Gastroesophageal sphincter (tissue), 4 donors: ENCODE measurements at regions not wholly inside any gene's neighbourhood (a gene's known extent, or its start where the extent isn't known, plus 50 kb on each side); places are given as distances from the start of the nearest gene placed in this dataset.
A peak's percentile ranks its signal among the peaks of the same experiment; 100 is the strongest.

Source experiments
- ATAC-seq: fragments of 150-250 bp; one replicate; pipeline ENCODE4 v1.9.1; 2016; ENCODE audit warnings: mild to moderate bottlenecking, moderate library complexity
- H3K27ac ChIP-seq, 4 donors: fragments of 200-600 bp; sonication (generic) in 3 of 4; 1 replicate in 3 of 4; 2 replicates in 1 of 4; pipeline ENCODE4 v1.5.1; 2016 to 2019
- H3K27me3 ChIP-seq: fragments of 200-600 bp; sonication (generic); one replicate; pipeline ENCODE4 v1.5.1; 2019
- H3K36me3 ChIP-seq, 2 donors: fragments of 200-600 bp; sonication (generic); one replicate each; pipeline ENCODE4 v1.5.1; 2019; ENCODE audit warnings: control low read depth in 1 of 2
- H3K4me1 ChIP-seq, 3 donors: fragments of 200-600 bp; sonication (generic); 1 replicate in 2 of 3; 2 replicates in 1 of 3; pipeline ENCODE4 v1.5.1; 2016 to 2019; ENCODE audit warnings: control low read depth in 2 of 3
- H3K4me3 ChIP-seq, 2 donors: fragments of 200-600 bp; sonication (generic); one replicate each; pipeline ENCODE4 v1.5.1; 2019; ENCODE audit warnings: mild to moderate bottlenecking in 1 of 2, moderate library complexity in 1 of 2
- H3K9me3 ChIP-seq, 3 donors: fragments of 200-600 bp; sonication (generic); one replicate each; pipeline ENCODE4 v1.5.1; 2017 to 2019; ENCODE audit warnings: control low read depth in 2 of 3
- CTCF ChIP-seq, 4 experiments: fragments of 200-600 bp in 2 of 4; fragments of 450-650 bp in 2 of 4; sonication (generic) in 1 of 4; IDR thresholded peaks; one replicate each; pipeline ENCODE4 v1.5.1; 2017 to 2019; ENCODE audit warnings: antibody characterized with exemption in 4 of 4, mild to moderate bottlenecking in 2 of 4, moderate library complexity in 2 of 4
- EP300 ChIP-seq: sonication (generic); formaldehyde crosslinking; IDR thresholded peaks from one replicate; pipeline ENCODE4 v1.6.1; 2017; ENCODE audit warnings: antibody characterized with exemption, mild to moderate bottlenecking
- POLR2A ChIP-seq, 2 donors: fragments of 450-650 bp; IDR thresholded peaks; one replicate each; pipeline ENCODE4 v1.6.1; 2017; ENCODE audit warnings: antibody characterized with exemption in 2 of 2, mild to moderate bottlenecking in 2 of 2, moderate library complexity in 1 of 2
- POLR2AphosphoS5 ChIP-seq: sonication (generic); formaldehyde crosslinking; IDR thresholded peaks from one replicate; pipeline ENCODE4 v1.6.1; 2017; ENCODE audit warnings: antibody characterized with exemption
- WGBS, 2 donors: methylation state at CpG; one replicate each; pipeline ENCODE4 v1.1.5; 2018; ENCODE audit warnings: low coverage in 1 of 2; 5-methylcytosine and 5-hydroxymethylcytosine counted together

- no peak for ATAC-seq
- peaks cover 0 to 27% (median 0%) of the 10 kb centered on the region in 3 donors for H3K4me1 ChIP-seq
- 80 to 97% methylated on average over 1 to 4 of the region's 4 CpGs for WGBS, 2 donors
These were observed 653.8 kb upstream of the RIOK2 start for GRCh38 chr5:97836816-97837215.

GRCh38 chr5:97838214-97838613, 655.2 kb upstream of the RIOK2 start:
- Histone ChIP-seq H3K4me3 (no peak overlapping the region), H3K27ac (no peak overlapping the region), H3K4me1 (peaks cover 0 to 41% (median 0%) of the 10 kb centered on the region in 3 donors), H3K9me3 (no peaks in the 10 kb centered on the region), H3K27me3 (no peaks in the 10 kb centered on the region), H3K36me3 (no peaks in the 10 kb centered on the region)
- TF ChIP-seq POLR2AphosphoS5 (peak; percentile 40), CTCF (IDR thresholded peaks at IDR 0.05) (no peak)
- WGBS, 2 donors, result 0% methylated on average over 1 of the region's 1 CpG
- peak; percentile 63 for ATAC-seq

More at GRCh38 chr5:97836816-97837215, 653.8 kb upstream of the RIOK2 start:
- Histone ChIP-seq H3K27ac (no peak overlapping the region), H3K9me3 (no peaks in the 10 kb centered on the region), H3K36me3 (no peaks in the 10 kb centered on the region), H3K27me3 (no peaks in the 10 kb centered on the region), H3K4me3 (no peak overlapping the region)
- TF ChIP-seq EP300, result no peak
- no peak for TF ChIP-seq POLR2A (IDR thresholded peaks at IDR 0.05)
- no peak for TF ChIP-seq CTCF (IDR thresholded peaks at IDR 0.05)
- no peak for TF ChIP-seq POLR2AphosphoS5

- ATAC-seq, result no peak
- WGBS, 2 donors, result 62 to 78% methylated on average over 2 of the region's 2 CpGs
- H3K4me1 ChIP-seq, result peaks cover 0 to 53% (median 0%) of the 10 kb centered on the region in 3 donors
These were observed 656.5 kb upstream of the RIOK2 start for GRCh38 chr5:97839341-97840086.

GRCh38 chr5:97840643-97841042, 657.6 kb upstream of the RIOK2 start:
- no peaks in the 10 kb centered on the region for H3K36me3 ChIP-seq
- H3K27me3 ChIP-seq, result no peaks in the 10 kb centered on the region
- H3K27ac ChIP-seq, result no peak overlapping the region
- TF ChIP-seq CTCF (IDR thresholded peaks at IDR 0.05), result no peak
- no peak for TF ChIP-seq POLR2A (IDR thresholded peaks at IDR 0.05)
- no peak for TF ChIP-seq EP300
- no peak for TF ChIP-seq POLR2AphosphoS5
- H3K9me3 ChIP-seq, result no peaks in the 10 kb centered on the region
- H3K4me1 ChIP-seq, result peaks cover 0 to 53% (median 0%) of the 10 kb centered on the region in 3 donors
- H3K4me3 ChIP-seq, result no peak overlapping the region
- no peak for ATAC-seq
- WGBS, 2 donors, result 63 to 84% methylated on average over 3 of the region's 3 CpGs

More at GRCh38 chr5:97839341-97840086, 656.5 kb upstream of the RIOK2 start:
- TF ChIP-seq POLR2AphosphoS5 (no peak), POLR2A (IDR thresholded peaks at IDR 0.05) (no peak), CTCF (IDR thresholded peaks at IDR 0.05) (no peak), EP300 (no peak)
- no peaks in the 10 kb centered on the region for H3K36me3 ChIP-seq
- no peak overlapping the region for H3K27ac ChIP-seq
- H3K4me3 ChIP-seq, result no peak overlapping the region
- H3K9me3 ChIP-seq, result no peaks in the 10 kb centered on the region
- no peaks in the 10 kb centered on the region for H3K27me3 ChIP-seq

GRCh38 chr5:97842687-97843086, 659.6 kb upstream of the RIOK2 start:
- no peak for TF ChIP-seq CTCF (IDR thresholded peaks at IDR 0.05)
- no peak for TF ChIP-seq EP300
- no peak for TF ChIP-seq POLR2AphosphoS5
- TF ChIP-seq POLR2A (IDR thresholded peaks at IDR 0.05), result no peak
- 80 to 100% methylated on average over 1 of the region's 1 CpG for WGBS, 2 donors
- Histone ChIP-seq H3K27ac (no peak overlapping the region), H3K36me3 (no peaks in the 10 kb centered on the region), H3K4me1 (peaks cover 0 to 53% (median 0%) of the 10 kb centered on the region in 3 donors), H3K4me3 (no peak overlapping the region), H3K27me3 (no peaks in the 10 kb centered on the region), H3K9me3 (no peaks in the 10 kb centered on the region)
- no peak for ATAC-seq
